GM23248 (cell line): ENCODE measurements at regions not wholly inside any gene's neighbourhood (a gene's known extent, or its start where the extent isn't known, plus 50 kb on each side); places are given as distances from the start of the nearest gene placed in this dataset.

ENCODE experiments used
- EZH2 ChIP-seq: fragments of 200-600 bp; sonication (generic); IDR thresholded peaks from 2 replicates; pipeline ENCODE4 v1.6.1; 2018; ENCODE audit warnings: antibody characterized with exemption, mild to moderate bottlenecking; ENCODE audit not compliant: insufficient read depth, poor library complexity, severe bottlenecking
- EZH2phosphoT487 ChIP-seq: fragments of 200-600 bp; sonication (generic); IDR thresholded peaks from 2 replicates; pipeline ENCODE4 v1.6.1; 2018; ENCODE audit warnings: antibody characterized with exemption, moderate library complexity, mild to moderate bottlenecking, low read depth; ENCODE audit not compliant: insufficient read depth

GRCh38 chr1:36612121-36612520 is 129.4 kb upstream of the CSF3R start:
- TF ChIP-seq EZH2phosphoT487 (no peak), EZH2 (no peak)
